Transverse colon (tissue), 4 donors: ENCODE measurements at regions not wholly inside any gene's neighbourhood (a gene's known extent, or its start where the extent isn't known, plus 50 kb on each side); places are given as distances from the start of the nearest gene placed in this dataset.

Experiments used
- DNase-seq: peaks from one replicate; pipeline ENCODE4 v3.0.0-alpha.2; 2019
- H3K27ac ChIP-seq, 4 donors: fragments of 200-600 bp; sonication (generic); 2 replicates each; pipeline ENCODE4 v1.5.1; 2016 to 2018; ENCODE audit warnings: inconsistent platforms in 4 of 4
- H3K27me3 ChIP-seq: fragments of 200-600 bp; sonication (generic); 2 replicates; pipeline ENCODE4 v1.5.1; 2017; ENCODE audit warnings: inconsistent platforms
- H3K36me3 ChIP-seq, 4 donors: fragments of 200-600 bp; sonication (generic); 2 replicates each; pipeline ENCODE4 v1.5.1; 2017 to 2019; ENCODE audit warnings: inconsistent platforms in 4 of 4
- H3K4me1 ChIP-seq, 4 donors: fragments of 200-600 bp; sonication (generic); 2 replicates each; pipeline ENCODE4 v1.5.1; 2017 to 2020; ENCODE audit warnings: inconsistent platforms in 4 of 4
- H3K4me3 ChIP-seq, 4 donors: fragments of 200-600 bp; sonication (generic); 1 replicate in 1 of 4; 2 replicates in 3 of 4; pipeline versions ENCODE4 v1.5.1 to v1.6.1; 2017 to 2019; ENCODE audit warnings: inconsistent platforms in 4 of 4
- H3K9me3 ChIP-seq, 2 donors: fragments of 200-600 bp; sonication (generic); 2 replicates each; pipeline ENCODE4 v1.5.1; 2017 to 2019; ENCODE audit warnings: inconsistent platforms in 2 of 2
- CTCF ChIP-seq, 5 experiments: fragments of 200-600 bp in 3 of 5; fragments of 450-650 bp in 2 of 5; sonication (generic) in 3 of 5; IDR thresholded peaks; 1 replicate in 2 of 5; 2 replicates in 3 of 5; pipeline ENCODE4 v1.5.1; 2016 to 2017; ENCODE audit warnings: antibody characterized with exemption in 5 of 5, inconsistent platforms in 3 of 5, mild to moderate bottlenecking in 2 of 5, moderate library complexity in 1 of 5
- EP300 ChIP-seq: sonication (generic); formaldehyde crosslinking; IDR thresholded peaks from one replicate; pipeline ENCODE4 v1.6.1; 2017; ENCODE audit warnings: antibody characterized with exemption, low read depth
- POLR2A ChIP-seq: fragments of 450-650 bp; IDR thresholded peaks from one replicate; pipeline ENCODE4 v1.6.1; 2016; ENCODE audit warnings: antibody characterized with exemption, mild to moderate bottlenecking, moderate library complexity
- POLR2AphosphoS5 ChIP-seq, 3 donors: sonication (generic); formaldehyde crosslinking; IDR thresholded peaks; one replicate each; pipeline ENCODE4 v1.6.1; 2016; ENCODE audit warnings: antibody characterized with exemption in 3 of 3
- WGBS, 2 donors: methylation state at CpG; one replicate each; pipeline ENCODE4 v1.1.5; 2018; ENCODE audit warnings: low coverage in 1 of 2; 5-methylcytosine and 5-hydroxymethylcytosine counted together
- in situ Hi-C, 4 donors: fragments of 200-750 bp; cut with MboI; loops; one replicate each; pipeline versions ENCODE4 v1.15.0 to v1.15.1; 2017; ENCODE audit warnings: low sequenced_read_pairs in 3 of 4, low pct_ligation_motif_present in 1 of 4, low pct_unique_long_range_greater_than_20kb in 1 of 4
- intact Hi-C: fragments of 100-400 bp; cut with DNase I; formaldehyde crosslinking; loops from one replicate; pipeline ENCODE4 v1.15.1; 2023; ENCODE audit warnings: low total_unique reads

- 77 to 87% methylated on average over 4 to 5 of the region's 5 CpGs for WGBS, 2 donors
- intact Hi-C loops (no loop called here), in situ Hi-C loops (no loop called here)
- no peaks in the 10 kb centered on the region for H3K9me3 ChIP-seq
- no peak for TF ChIP-seq POLR2A
- TF ChIP-seq POLR2AphosphoS5 (IDR thresholded peaks at IDR 0.05): no peak
- no peak for TF ChIP-seq EP300
- no peak for TF ChIP-seq CTCF (IDR thresholded peaks at IDR 0.05)
- H3K4me1 ChIP-seq: peaks cover 0 to 12% (median 0%) of the 10 kb centered on the region in 4 donors
- H3K27ac ChIP-seq: no peak overlapping the region
- no peaks in the 10 kb centered on the region for H3K27me3 ChIP-seq
- no peak for DNase-seq
- no peak overlapping the region for H3K4me3 ChIP-seq
- H3K36me3 ChIP-seq: no peaks in the 10 kb centered on the region
Observed at GRCh38 chr11:115579181-115579825, 75.1 kb upstream of the CADM1 start.

- Histone ChIP-seq H3K36me3 (no peaks in the 10 kb centered on the region), H3K4me1 (peaks cover 0 to 12% (median 0%) of the 10 kb centered on the region in 4 donors), H3K9me3 (no peaks in the 10 kb centered on the region), H3K27me3 (no peaks in the 10 kb centered on the region), H3K27ac (no peak overlapping the region), H3K4me3 (no peak overlapping the region)
- no peak for TF ChIP-seq EP300
- TF ChIP-seq POLR2AphosphoS5 (IDR thresholded peaks at IDR 0.05): no peak
- TF ChIP-seq POLR2A: no peak
- no peak for TF ChIP-seq CTCF (IDR thresholded peaks at IDR 0.05)
- in situ Hi-C loops (no loop called here), intact Hi-C loops (no loop called here)
- no peak for DNase-seq
Observed at GRCh38 chr11:115578275-115578674, 74.1 kb upstream of the CADM1 start.

GRCh38 chr11:115577701-115578100 lies 73.5 kb upstream of the CADM1 start:
- Histone ChIP-seq H3K4me3 (no peak overlapping the region), H3K27me3 (no peaks in the 10 kb centered on the region), H3K36me3 (no peaks in the 10 kb centered on the region), H3K27ac (no peak overlapping the region), H3K9me3 (no peaks in the 10 kb centered on the region), H3K4me1 (peaks cover 0 to 12% (median 0%) of the 10 kb centered on the region in 4 donors)
- intact Hi-C loops (no loop called here), in situ Hi-C loops (no loop called here)
- TF ChIP-seq EP300 (no peak), POLR2A (no peak)
- DNase-seq: no peak
- 61% methylated on average over 3 of the region's 3 CpGs; no CpG with 5 or more reads in 1 of the 2 donors for WGBS, 2 donors

- intact Hi-C loops (no loop called here), in situ Hi-C loops (no loop called here)
- no peak for DNase-seq
- no peaks in the 10 kb centered on the region for H3K9me3 ChIP-seq
- no peak overlapping the region for H3K27ac ChIP-seq
- H3K4me3 ChIP-seq: no peak overlapping the region
- TF ChIP-seq POLR2A: no peak
- TF ChIP-seq POLR2AphosphoS5 (IDR thresholded peaks at IDR 0.05): no peak
- TF ChIP-seq CTCF (IDR thresholded peaks at IDR 0.05): no peak
- no peak for TF ChIP-seq EP300
- peaks cover 0 to 6% (median 0%) of the 10 kb centered on the region in 4 donors for H3K4me1 ChIP-seq
- no peaks in the 10 kb centered on the region for H3K36me3 ChIP-seq
- 86 to 96% methylated on average over 2 to 6 of the region's 6 CpGs for WGBS, 2 donors
- no peaks in the 10 kb centered on the region for H3K27me3 ChIP-seq
Observed at GRCh38 chr11:115576606-115577380, 72.6 kb upstream of the CADM1 start.
